IMR-90 (cell line): ENCODE measurements at regions not wholly inside any gene's neighbourhood (a gene's known extent, or its start where the extent isn't known, plus 50 kb on each side); places are given as distances from the start of the nearest gene placed in this dataset.

Experiments used
- ATAC-seq: fragments of 200-7000 bp; cut with Tn5 transposase; 2 replicates; pipeline ENCODE4 v1.9.1; 2020; ENCODE audit warnings: low read depth, mild to moderate bottlenecking, moderate library complexity
- BruUV-seq: library from RNA; stranded (reverse); fragments of 400-500 nt; replicated peaks from 2 replicates; lab custom pipeline; 2021; lab: Mats Ljungman, UMichigan
- CTCF ChIA-PET: fragments of 300-600 bp; formaldehyde crosslinking; extraction: SDS; loops from one replicate; lab custom pipeline; 2021; ENCODE audit warnings: antibody characterized with exemption; lab: Yijun Ruan, JAX
- POLR2A ChIA-PET: fragments of 300-600 bp; sonication (Branson Sonifier 250); formaldehyde crosslinking; loops from one replicate; lab custom pipeline; 2022; ENCODE audit warnings: antibody characterized with exemption; ENCODE audit not compliant: unreplicated experiment; lab: Charles Lee
- DNase-seq: peaks from one replicate; pipeline ENCODE4 v3.0.0; 2013
- H2AFZ ChIP-seq: replicated peaks from 2 replicates; pipeline ENCODE3; 2013; ENCODE audit warnings: low read length, mild to moderate bottlenecking; ENCODE audit not compliant: poor library complexity
- H2AK5ac ChIP-seq: 2 replicates; pipeline ENCODE4 v1.6.1; 2013; ENCODE audit warnings: low read depth, low read length, inconsistent platforms
- H2AK9ac ChIP-seq: replicated peaks from 2 replicates; pipeline ENCODE3; 2013; ENCODE audit warnings: mild to moderate bottlenecking, low read depth, low read length, moderate library complexity; ENCODE audit not compliant: poor library complexity
- H2BK120ac ChIP-seq: 2 replicates; pipeline ENCODE4 v1.6.1; 2013; ENCODE audit warnings: low read depth, low read length, inconsistent platforms
- H2BK15ac ChIP-seq: 3 replicates; pipeline ENCODE4 v1.6.1; 2013; ENCODE audit warnings: low read depth, low read length, inconsistent platforms
- H2BK20ac ChIP-seq: 2 replicates; pipeline ENCODE4 v1.6.1; 2013; ENCODE audit warnings: low read depth, mild to moderate bottlenecking, inconsistent platforms, low read length, moderate library complexity
- H2BK5ac ChIP-seq: 2 replicates; pipeline ENCODE4 v1.6.1; 2013; ENCODE audit warnings: mild to moderate bottlenecking, low read depth, low read length, inconsistent platforms; ENCODE audit not compliant: poor library complexity, severe bottlenecking
- H3K14ac ChIP-seq: replicated peaks from 2 replicates; pipeline ENCODE4 v1.6.1; 2013; ENCODE audit warnings: low read depth, low read length, inconsistent platforms
- H3K18ac ChIP-seq: 2 replicates; pipeline ENCODE4 v1.6.1; 2013; ENCODE audit warnings: low read depth, low read length, control low read depth
- H3K23ac ChIP-seq: 2 replicates; pipeline ENCODE4 v1.6.1; 2013; ENCODE audit warnings: low read depth, low read length, inconsistent platforms
- H3K27ac ChIP-seq: 2 replicates; pipeline ENCODE4 v1.5.1; 2013; ENCODE audit warnings: mild to moderate bottlenecking, control low read depth, low read length; ENCODE audit not compliant: insufficient read depth
- H3K27me3 ChIP-seq: 2 replicates; pipeline ENCODE4 v1.6.1; 2013; ENCODE audit warnings: low read length; ENCODE audit not compliant: control insufficient read depth, insufficient read depth
- H3K36me3 ChIP-seq: 2 replicates; pipeline ENCODE4 v1.6.1; 2013; ENCODE audit warnings: low read length, mixed read lengths; ENCODE audit not compliant: control insufficient read depth, insufficient read depth
- H3K4ac ChIP-seq: 2 replicates; pipeline ENCODE4 v1.6.1; 2013; ENCODE audit warnings: low read depth, low read length, inconsistent platforms
- H3K4me1 ChIP-seq: 2 replicates; pipeline ENCODE4 v1.6.1; 2013; ENCODE audit warnings: low read length, mixed read lengths; ENCODE audit not compliant: control insufficient read depth, insufficient read depth
- H3K4me2 ChIP-seq: 2 replicates; pipeline ENCODE4 v1.6.1; 2013; ENCODE audit warnings: low read depth, mild to moderate bottlenecking, control low read depth, low read length, moderate library complexity
- H3K4me3 ChIP-seq: 2 replicates; pipeline ENCODE4 v1.5.1; 2013; ENCODE audit warnings: low read depth, mild to moderate bottlenecking, control low read depth, low read length, moderate library complexity; ENCODE audit not compliant: insufficient read depth
- H3K56ac ChIP-seq: 2 replicates; pipeline ENCODE4 v1.6.1; 2013; ENCODE audit warnings: low read length, inconsistent platforms; ENCODE audit not compliant: insufficient read depth; ENCODE audit errors: extremely low read depth
- H3K79me1 ChIP-seq, 2 experiments: 2 replicates each; pipeline ENCODE4 v1.6.1; 2013; ENCODE audit warnings: low read length in 2 of 2, inconsistent platforms in 1 of 2, low read depth in 1 of 2
- H3K9ac ChIP-seq: 2 replicates; pipeline ENCODE4 v1.6.1; 2013; ENCODE audit warnings: low read depth, low read length, control low read depth
- H3K9me1 ChIP-seq: 2 replicates; pipeline ENCODE4 v1.6.1; 2013; ENCODE audit warnings: low read length, inconsistent platforms; ENCODE audit not compliant: insufficient read depth
- H3K9me3 ChIP-seq: 2 replicates; pipeline ENCODE4 v1.6.1; 2013; ENCODE audit warnings: low read length; ENCODE audit not compliant: control insufficient read depth, insufficient read depth
- H4K20me1 ChIP-seq: 2 replicates; pipeline ENCODE4 v1.6.1; 2013; ENCODE audit warnings: low read length, inconsistent platforms; ENCODE audit not compliant: insufficient read depth
- H4K5ac ChIP-seq: 2 replicates; pipeline ENCODE4 v1.6.1; 2013; ENCODE audit warnings: mild to moderate bottlenecking, low read depth, low read length, control low read depth
- H4K8ac ChIP-seq, 2 experiments: 2 replicates each; pipeline ENCODE4 v1.6.1; 2013; ENCODE audit warnings: low read depth in 2 of 2, low read length in 2 of 2, control low read depth in 1 of 2, inconsistent platforms in 1 of 2
- H4K91ac ChIP-seq: 2 replicates; pipeline ENCODE4 v1.6.1; 2013; ENCODE audit warnings: low read depth, low read length, inconsistent platforms; ENCODE audit not compliant: insufficient read depth
- BHLHE40 ChIP-seq: fragments of 150-350 bp; IDR thresholded peaks from 2 replicates; pipeline ENCODE4 v1.6.1; 2016; ENCODE audit warnings: mild to moderate bottlenecking, low read depth, low read length
- CEBPB ChIP-seq: IDR thresholded peaks from 2 replicates; pipeline ENCODE4 v1.6.1; 2012; ENCODE audit warnings: low read depth, low read length, improper control_type of control experiment
- CHD1 ChIP-seq: IDR thresholded peaks from 2 replicates; pipeline ENCODE4 v1.6.1; 2012; ENCODE audit warnings: low read depth, low read length, improper control_type of control experiment
- CTCF ChIP-seq: conservative IDR thresholded peaks from 2 replicates; pipeline ENCODE4 v1.5.1; 2012; ENCODE audit warnings: mild to moderate bottlenecking, low read depth, low read length, improper control_type of control experiment
- FOS ChIP-seq: fragments of 150-350 bp; IDR thresholded peaks from 2 replicates; pipeline ENCODE4 v1.6.1; 2016; ENCODE audit warnings: low read depth, low read length
- MAFK ChIP-seq: IDR thresholded peaks from 2 replicates; pipeline ENCODE4 v1.6.1; 2012; ENCODE audit warnings: low read depth, low read length, improper control_type of control experiment
- MAZ ChIP-seq: IDR thresholded peaks from 2 replicates; pipeline ENCODE4 v1.6.1; 2012; ENCODE audit warnings: low read depth, mild to moderate bottlenecking, low read length, improper control_type of control experiment, moderate library complexity, borderline replicate concordance
- POLR2A ChIP-seq: IDR thresholded peaks from 2 replicates; pipeline ENCODE4 v1.6.1; 2012; ENCODE audit warnings: mild to moderate bottlenecking, low read depth, low read length
- RAD21 ChIP-seq: IDR thresholded peaks from 2 replicates; pipeline ENCODE4 v1.6.1; 2012; ENCODE audit warnings: low read length, improper control_type of control experiment
- RCOR1 ChIP-seq: IDR thresholded peaks from 2 replicates; pipeline ENCODE4 v1.6.1; 2012; ENCODE audit warnings: mild to moderate bottlenecking, low read length, improper control_type of control experiment; ENCODE audit not compliant: insufficient replicate concordance
- RFX5 ChIP-seq: IDR thresholded peaks from 2 replicates; pipeline ENCODE4 v1.8.0; 2012; ENCODE audit warnings: low read depth, mild to moderate bottlenecking, low read length, moderate library complexity
- SMC3 ChIP-seq: fragments of 150-350 bp; IDR thresholded peaks from 2 replicates; pipeline ENCODE4 v1.6.1; 2016; ENCODE audit warnings: low read depth, mild to moderate bottlenecking, antibody characterized with exemption, low read length, moderate library complexity
- dilution Hi-C: fragments of 300-500 bp; cut with HindIII; formaldehyde crosslinking; loops from one replicate; pipeline ENCODE4 v1.14.3; 2018; ENCODE audit warnings: low sequenced_read_pairs; ENCODE audit not compliant: unreplicated experiment
- in situ Hi-C: fragments of 300-500 bp; cut with MboI; formaldehyde crosslinking; loops from 3 replicates; pipeline ENCODE4 v1.14.3; 2019; ENCODE audit warnings: low sequenced_read_pairs, inconsistent platforms, mixed read lengths
- intact Hi-C: fragments of 100-400 bp; cut with micrococcal nuclease; formaldehyde crosslinking; loops from 2 replicates; pipeline ENCODE4 v1.10.0; 2022
- TF ChIP-seq, protein P1 (sequence below): fragments of 150-350 bp; IDR thresholded peaks from 2 replicates; pipeline ENCODE4 v1.6.1; 2016; ENCODE audit warnings: low read depth, mild to moderate bottlenecking, low read length, moderate library complexity, borderline replicate concordance

GRCh38 chr12:25852792-25853191, 105.7 kb upstream of the RASSF8 start:
- DNase-seq = peak; percentile 95
- H3K56ac ChIP-seq = no peak overlapping the region
- in situ Hi-C loops = no loop called here
- no peak overlapping the region for H2BK120ac ChIP-seq
- H2AK5ac ChIP-seq = no peak overlapping the region
- no peaks in the 10 kb centered on the region for H3K9me1 ChIP-seq
- no peaks in the 10 kb centered on the region for H4K20me1 ChIP-seq
- ChIA-PET POLR2A (no interaction called here), CTCF (interaction anchor here (0.7 kb wide), 1 partner anchor 51 kb away, joined by 3 read pairs; no protein-coding TSS in a partner anchor)
- no peak overlapping the region for H4K91ac ChIP-seq
- H3K36me3 ChIP-seq = no peaks in the 10 kb centered on the region
- H2BK15ac ChIP-seq = no peak overlapping the region
- no peaks in the 10 kb centered on the region; the same call in 1 of the 2 replicates for H3K27me3 ChIP-seq
- no peak overlapping the region for H3K9ac ChIP-seq
- no peak overlapping the region for H3K4ac ChIP-seq
- H3K14ac ChIP-seq = no peak overlapping the region
- no peak overlapping the region for H3K23ac ChIP-seq
- H2AFZ ChIP-seq = no peak overlapping the region
- H3K4me3 ChIP-seq = no peak overlapping the region
- H3K18ac ChIP-seq = peak overlapping the region; percentile 80; the same call in 1 of the 2 replicates
- no peaks in the 10 kb centered on the region for H3K79me1 ChIP-seq
- BruUV-seq = no TSS peak
- dilution Hi-C loops = no loop called here
- no peak overlapping the region for H2BK20ac ChIP-seq
- intact Hi-C loops = loop anchor here (1.0 to 5.0 kb wide), 3 partner anchors 24 to 415 kb away; partner anchors contain the start of gene RASSF8
- ATAC-seq = peak; percentile 91
- no peak overlapping the region for H4K8ac ChIP-seq
- H3K27ac ChIP-seq = no peak overlapping the region
- TF ChIP-seq MAZ (no peak), RCOR1 (peak; percentile 75), CTCF (no peak), RAD21 (0 out of 2 replicates have a peak, but pooled peaks have one; percentile 5), BHLHE40 (peak; percentile 73), POLR2A (no peak), CEBPB (peak; percentile 77), MAFK (peak; percentile 22; the same call in 1 of the 2 replicates), RFX5 (no peak), FOS (peak; percentile 69; the same call in 1 of the 2 replicates), SMC3 (0 out of 2 replicates have a peak, but pooled peaks have one; percentile 16), CHD1 (no peak)
- TF ChIP-seq, protein P1, sequence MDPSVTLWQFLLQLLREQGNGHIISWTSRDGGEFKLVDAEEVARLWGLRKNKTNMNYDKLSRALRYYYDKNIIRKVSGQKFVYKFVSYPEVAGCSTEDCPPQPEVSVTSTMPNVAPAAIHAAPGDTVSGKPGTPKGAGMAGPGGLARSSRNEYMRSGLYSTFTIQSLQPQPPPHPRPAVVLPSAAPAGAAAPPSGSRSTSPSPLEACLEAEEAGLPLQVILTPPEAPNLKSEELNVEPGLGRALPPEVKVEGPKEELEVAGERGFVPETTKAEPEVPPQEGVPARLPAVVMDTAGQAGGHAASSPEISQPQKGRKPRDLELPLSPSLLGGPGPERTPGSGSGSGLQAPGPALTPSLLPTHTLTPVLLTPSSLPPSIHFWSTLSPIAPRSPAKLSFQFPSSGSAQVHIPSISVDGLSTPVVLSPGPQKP = no peak
- H4K5ac ChIP-seq = no peak overlapping the region
- no peaks in the 10 kb centered on the region for H3K9me3 ChIP-seq
- peak overlapping the region; percentile 71; the same call in 1 of the 2 replicates for H3K4me2 ChIP-seq
- H2BK5ac ChIP-seq = peak overlapping the region; percentile 60
- H3K4me1 ChIP-seq = peaks cover 9% of the 10 kb centered on the region
- no peak overlapping the region for H2AK9ac ChIP-seq
